ENCODE measurements at regions not wholly inside any gene's neighbourhood (a gene's known extent, or its start where the extent isn't known, plus 50 kb on each side); places are given as distances from the start of the nearest gene placed in this dataset.

DNA sequence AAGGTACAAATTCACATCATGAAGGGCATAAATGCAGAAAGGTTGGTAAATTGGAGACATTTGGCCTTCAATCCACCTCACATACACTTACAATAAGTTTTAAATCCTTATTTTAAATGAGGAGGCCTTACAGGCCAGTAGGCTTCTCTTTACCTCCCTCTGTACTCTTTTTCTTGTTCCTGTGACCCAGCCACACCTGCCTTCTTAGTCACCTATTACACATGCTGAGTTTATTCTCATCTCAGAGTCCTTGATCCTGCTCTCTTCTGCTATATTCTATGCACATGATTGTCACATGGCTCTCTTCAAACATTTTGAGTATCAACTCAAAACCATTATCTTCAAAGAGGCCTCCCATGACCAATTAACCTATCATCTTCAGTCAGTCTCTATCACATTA, 491.5 kb downstream of the SATB2 start:
- no peak for TF ChIP-seq CTCF (IDR thresholded peaks at IDR 0.05; ENCODE audit: low read depth, low read length)
- no peak for DNase-seq (ENCODE audit: extremely low read depth, low read depth)

DNA sequence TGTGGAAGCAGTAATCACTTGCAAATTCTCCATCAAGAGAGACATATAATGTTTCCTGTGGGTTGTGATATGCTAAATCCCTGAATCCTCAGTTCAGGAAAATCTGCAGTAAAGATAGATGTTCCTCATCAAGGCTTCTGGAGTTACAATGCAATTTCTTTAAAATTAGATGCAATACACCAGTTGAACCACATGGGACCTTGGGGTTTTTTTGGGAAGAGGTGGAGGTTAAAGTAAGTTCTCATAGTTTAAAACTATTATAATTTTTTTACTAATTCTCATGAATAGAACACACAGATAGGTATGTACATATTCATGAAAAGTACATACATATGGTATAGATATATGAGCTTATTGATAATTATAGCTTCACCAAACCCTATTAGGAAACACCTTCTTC, 496.2 kb downstream of the SATB2 start:
- peak; percentile 4 for TF ChIP-seq CTCF (IDR thresholded peaks at IDR 0.05; ENCODE audit: low read depth, low read length)
- no peak for DNase-seq (ENCODE audit: extremely low read depth, low read depth)

- peak; percentile 2 for DNase-seq (ENCODE audit: extremely low read depth, low read depth)
These were observed 500.6 kb downstream of the SATB2 start for GRCh38 chr2:198957181-198957580.

DNA sequence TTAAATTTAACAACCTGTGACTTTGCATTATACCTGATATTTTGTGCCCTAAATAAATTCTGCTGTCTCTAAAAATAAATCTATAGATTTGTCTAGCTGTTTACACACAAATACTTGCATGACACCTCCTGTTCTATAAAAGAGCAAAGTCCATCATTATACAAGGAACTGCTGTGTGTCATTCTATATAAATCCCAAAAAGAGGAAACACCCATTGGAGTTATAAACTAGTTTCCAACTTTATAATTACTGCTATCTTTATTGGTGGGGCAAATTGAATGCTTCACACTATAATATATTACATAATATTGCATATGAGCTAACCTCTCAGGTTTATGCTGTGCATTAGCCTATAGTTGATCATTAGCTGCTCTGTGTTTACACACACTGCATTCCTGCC, 504.4 kb downstream of the SATB2 start:
- TF ChIP-seq CTCF (IDR thresholded peaks at IDR 0.05; ENCODE audit: low read depth, low read length): no peak
- no peak for DNase-seq (ENCODE audit: extremely low read depth, low read depth)

More at GRCh38 chr2:198957181-198957580, 500.6 kb downstream of the SATB2 start:
- TF ChIP-seq CTCF (IDR thresholded peaks at IDR 0.05; ENCODE audit: low read depth, low read length): no peak

GRCh38 chr2:198950803-198951202, 506.9 kb downstream of the SATB2 start:
- no peak for TF ChIP-seq CTCF (IDR thresholded peaks at IDR 0.05; ENCODE audit: low read depth, low read length)
- no peak for DNase-seq (ENCODE audit: extremely low read depth, low read depth)

GRCh38 chr2:198945496-198945895, 512.2 kb downstream of the SATB2 start:
- no peak for TF ChIP-seq CTCF (IDR thresholded peaks at IDR 0.05; ENCODE audit: low read depth, low read length)
- DNase-seq (ENCODE audit: extremely low read depth, low read depth): no peak

DNA sequence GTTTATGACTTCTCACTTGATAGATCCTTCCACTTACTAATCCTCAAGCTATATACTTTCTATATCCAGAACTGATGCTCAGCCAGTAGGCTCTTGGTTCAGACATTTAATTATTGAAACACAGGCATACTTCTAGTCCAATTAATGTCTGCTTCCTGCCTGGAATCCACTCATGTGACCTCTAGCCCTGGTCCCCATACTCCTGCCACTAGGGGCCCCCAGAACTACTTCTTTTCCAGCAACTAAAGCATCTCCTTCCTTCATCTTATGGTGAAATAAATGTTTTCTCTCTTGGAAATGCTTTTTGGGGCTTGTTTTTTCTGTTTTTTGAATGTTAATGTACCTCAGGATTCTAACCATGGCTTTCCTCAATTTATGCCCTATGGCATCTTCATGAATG, 527.6 kb downstream of the SATB2 start:
- DNase-seq (ENCODE audit: extremely low read depth, low read depth): peak; percentile 0
- peak; percentile 48 for TF ChIP-seq CTCF (IDR thresholded peaks at IDR 0.05; ENCODE audit: low read depth, low read length)
